B cell (primary cell): ENCODE measurements at regions not wholly inside any gene's neighbourhood (a gene's known extent, or its start where the extent isn't known, plus 50 kb on each side); places are given as distances from the start of the nearest gene placed in this dataset.

ENCODE experiments used
- ATAC-seq: fragments of 200-7000 bp; cut with Tn5 transposase; one replicate; pipeline ENCODE4 v1.10.0; 2021; ENCODE audit warnings: low read depth, mild to moderate bottlenecking, moderate number of reproducible peaks, moderate library complexity
- CTCF ChIA-PET: fragments of 350-600 bp; sonication (Branson Sonifier 250); formaldehyde crosslinking; loops from one replicate; lab custom pipeline; 2021; ENCODE audit warnings: antibody characterized with exemption, inconsistent platforms; lab: Charles Lee
- POLR2A ChIA-PET: fragments of 350-600 bp; sonication (Branson Sonifier 250); formaldehyde crosslinking; loops from one replicate; lab custom pipeline; 2021; ENCODE audit warnings: antibody characterized with exemption; lab: Charles Lee
- DNase-seq: peaks from one replicate; pipeline ENCODE4 v3.0.0; 2013
- H2AFZ ChIP-seq: 2 replicates; pipeline ENCODE4 v1.6.1; 2012; ENCODE audit warnings: mild to moderate bottlenecking, low read depth, low read length; ENCODE audit not compliant: insufficient read depth, poor library complexity, severe bottlenecking
- H3K27ac ChIP-seq, 2 donors: 1 replicate in 1 of 2; 2 replicates in 1 of 2; pipeline ENCODE4 v1.5.1; 2012 to 2013; ENCODE audit warnings: low read length in 2 of 2, mild to moderate bottlenecking in 2 of 2, moderate library complexity in 1 of 2
- H3K27me3 ChIP-seq, 4 experiments: fragments of 200-600 bp in 1 of 4; sonication (generic) in 1 of 4; replicated peaks in 1 of 4; 1 replicate in 2 of 4; 2 replicates in 2 of 4; pipeline versions ENCODE4 v1.6.1 to v1.7.0; 2013 to 2016; ENCODE audit warnings: low read length in 3 of 4, mild to moderate bottlenecking in 2 of 4, mixed read lengths in 1 of 4, moderate library complexity in 1 of 4; ENCODE audit not compliant: insufficient read depth in 4 of 4, control insufficient read depth in 3 of 4; ENCODE audit errors: control extremely low read depth in 1 of 4
- H3K36me3 ChIP-seq, 2 experiments: replicated peaks in 1 of 2; 1 replicate in 1 of 2; 2 replicates in 1 of 2; pipeline versions ENCODE4 v1.6.1 to v1.7.1; 2013; ENCODE audit warnings: low read length in 1 of 2; ENCODE audit not compliant: insufficient read depth in 2 of 2, control insufficient read depth in 1 of 2; ENCODE audit errors: control extremely low read depth in 1 of 2, extremely low read depth in 1 of 2
- H3K4me1 ChIP-seq, 2 donors: fragments of 200-600 bp in 1 of 2; sonication (generic) in 1 of 2; 1 replicate in 1 of 2; 2 replicates in 1 of 2; pipeline versions ENCODE4 v1.5.1 to v1.6.1; 2013 to 2017; ENCODE audit warnings: low read length in 2 of 2; ENCODE audit not compliant: control insufficient read depth in 2 of 2, insufficient read depth in 2 of 2
- H3K4me2 ChIP-seq: replicated peaks from 2 replicates; pipeline ENCODE3; 2012; ENCODE audit warnings: mild to moderate bottlenecking, low read depth, low read length; ENCODE audit not compliant: poor library complexity, severe bottlenecking
- H3K4me3 ChIP-seq, 5 experiments: fragments of 200-600 bp in 1 of 5; sonication (generic) in 1 of 5; 1 replicate in 3 of 5; 2 replicates in 2 of 5; pipeline versions ENCODE4 v1.5.1 to v1.7.0; 2011 to 2016; ENCODE audit warnings: low read length in 4 of 5, mild to moderate bottlenecking in 4 of 5, low read depth in 2 of 5, control low read depth in 1 of 5, moderate library complexity in 1 of 5; ENCODE audit not compliant: insufficient read depth in 1 of 5; ENCODE audit errors: control extremely low read depth in 1 of 5, extremely low read depth in 1 of 5
- H3K79me2 ChIP-seq: fragments of 200-600 bp; sonication (generic); one replicate; pipeline ENCODE4 v1.6.0; 2016; ENCODE audit warnings: low read length; ENCODE audit not compliant: control insufficient read depth, insufficient read depth
- H3K9ac ChIP-seq: fragments of 200-600 bp; sonication (generic); 2 replicates; pipeline ENCODE4 v1.6.1; 2017; ENCODE audit warnings: mild to moderate bottlenecking, low read length, moderate library complexity
- H3K9me3 ChIP-seq, 3 donors: one replicate each; pipeline versions ENCODE4 v1.6.1 to v1.7.1; 2013; ENCODE audit warnings: low read length in 2 of 3; ENCODE audit not compliant: control insufficient read depth in 2 of 3, insufficient read depth in 1 of 3; ENCODE audit errors: control extremely low read depth in 1 of 3
- H4K20me1 ChIP-seq: 2 replicates; pipeline ENCODE4 v1.6.0; 2012; ENCODE audit warnings: mild to moderate bottlenecking, low read length; ENCODE audit not compliant: insufficient read depth, control insufficient read depth, poor library complexity, severe bottlenecking
- H3K27ac Mint-ChIP-seq: one replicate; pipeline ENCODE4 v1.8.0; 2021; ENCODE audit warnings: mixed read lengths
- H3K27me3 Mint-ChIP-seq: one replicate; pipeline ENCODE4 v1.8.0; 2021; ENCODE audit warnings: mixed read lengths
- H3K4me1 Mint-ChIP-seq: one replicate; pipeline ENCODE4 v1.8.0; 2021; ENCODE audit warnings: mixed read lengths
- H3K4me3 Mint-ChIP-seq: one replicate; pipeline ENCODE4 v1.8.0; 2021; ENCODE audit warnings: mixed read lengths
- H3K9me3 Mint-ChIP-seq: one replicate; pipeline ENCODE4 v1.8.0; 2022; ENCODE audit warnings: mixed read lengths; ENCODE audit not compliant: insufficient read depth
- EZH2 ChIP-seq: IDR thresholded peaks from 2 replicates; pipeline ENCODE4 v1.6.1; 2012; ENCODE audit warnings: borderline replicate concordance, low read depth, mild to moderate bottlenecking, moderate library complexity, low read length; ENCODE audit not compliant: insufficient read depth, poor library complexity, severe bottlenecking
- WGBS: methylation state at CpG from one replicate; pipeline ENCODE4 v1.1.5; 2013; ENCODE audit warnings: missing lambda C conversion rate; ENCODE audit not compliant: insufficient coverage; 5-methylcytosine and 5-hydroxymethylcytosine counted together
- intact Hi-C: fragments of 100-400 bp; cut with micrococcal nuclease; formaldehyde crosslinking; loops from one replicate; pipeline ENCODE4 v1.10.0; 2022
- TF ChIP-seq, protein P1 (sequence below): fragments of 200-600 bp; IDR thresholded peaks from one replicate; pipeline ENCODE4 v1.8.0; 2022; ENCODE audit warnings: antibody characterized with exemption, mild to moderate bottlenecking

DNA sequence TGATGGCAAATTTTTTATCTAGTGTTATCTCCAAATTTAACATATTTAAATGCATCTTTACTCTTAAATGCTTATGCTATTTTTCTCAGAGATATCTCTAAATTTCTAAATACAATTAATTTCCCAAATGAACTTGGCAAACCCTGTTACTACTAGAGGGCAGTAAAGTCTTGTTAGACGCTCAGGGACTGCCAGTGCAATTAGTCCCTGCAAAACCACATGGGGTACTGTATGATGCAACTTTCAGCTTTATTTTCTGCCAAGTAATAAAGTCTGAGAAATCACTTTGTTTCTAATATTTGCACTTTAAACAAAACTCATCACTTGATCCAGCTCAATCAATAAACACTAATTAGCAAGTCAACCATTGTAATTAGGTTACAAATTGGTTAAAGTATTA lies 76.0 kb upstream of the ADGRB3 start:
- H3K4me3 ChIP-seq, result no peak overlapping the region
- ChIA-PET POLR2A (no interaction called here), CTCF (no interaction called here)
- no peak for ATAC-seq
- Mint-ChIP-seq H3K9me3 (no peaks in the 10 kb centered on the region), H3K27ac (no peak overlapping the region), H3K4me1 (no peaks in the 10 kb centered on the region), H3K4me3 (no peak overlapping the region), H3K27me3 (no peaks in the 10 kb centered on the region)
- no peak overlapping the region for H3K4me2 ChIP-seq
- H3K79me2 ChIP-seq, result no peaks in the 10 kb centered on the region
- WGBS, result no CpG with 5 or more reads among the region's 1 CpG
- no peaks in the 10 kb centered on the region for H3K4me1 ChIP-seq
- no peaks in the 10 kb centered on the region for H3K27me3 ChIP-seq
- H3K9ac ChIP-seq, result no peak overlapping the region
- H2AFZ ChIP-seq, result no peak overlapping the region
- H3K27ac ChIP-seq, result no peak overlapping the region
- no peaks in the 10 kb centered on the region for H3K36me3 ChIP-seq
- no peaks in the 10 kb centered on the region for H3K9me3 ChIP-seq
- no peak for DNase-seq
- no peaks in the 10 kb centered on the region for H4K20me1 ChIP-seq
- TF ChIP-seq EZH2, result no peak
- TF ChIP-seq, protein P1, sequence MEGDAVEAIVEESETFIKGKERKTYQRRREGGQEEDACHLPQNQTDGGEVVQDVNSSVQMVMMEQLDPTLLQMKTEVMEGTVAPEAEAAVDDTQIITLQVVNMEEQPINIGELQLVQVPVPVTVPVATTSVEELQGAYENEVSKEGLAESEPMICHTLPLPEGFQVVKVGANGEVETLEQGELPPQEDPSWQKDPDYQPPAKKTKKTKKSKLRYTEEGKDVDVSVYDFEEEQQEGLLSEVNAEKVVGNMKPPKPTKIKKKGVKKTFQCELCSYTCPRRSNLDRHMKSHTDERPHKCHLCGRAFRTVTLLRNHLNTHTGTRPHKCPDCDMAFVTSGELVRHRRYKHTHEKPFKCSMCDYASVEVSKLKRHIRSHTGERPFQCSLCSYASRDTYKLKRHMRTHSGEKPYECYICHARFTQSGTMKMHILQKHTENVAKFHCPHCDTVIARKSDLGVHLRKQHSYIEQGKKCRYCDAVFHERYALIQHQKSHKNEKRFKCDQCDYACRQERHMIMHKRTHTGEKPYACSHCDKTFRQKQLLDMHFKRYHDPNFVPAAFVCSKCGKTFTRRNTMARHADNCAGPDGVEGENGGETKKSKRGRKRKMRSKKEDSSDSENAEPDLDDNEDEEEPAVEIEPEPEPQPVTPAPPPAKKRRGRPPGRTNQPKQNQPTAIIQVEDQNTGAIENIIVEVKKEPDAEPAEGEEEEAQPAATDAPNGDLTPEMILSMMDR, result no peak
- intact Hi-C loops, result no loop called here

DNA sequence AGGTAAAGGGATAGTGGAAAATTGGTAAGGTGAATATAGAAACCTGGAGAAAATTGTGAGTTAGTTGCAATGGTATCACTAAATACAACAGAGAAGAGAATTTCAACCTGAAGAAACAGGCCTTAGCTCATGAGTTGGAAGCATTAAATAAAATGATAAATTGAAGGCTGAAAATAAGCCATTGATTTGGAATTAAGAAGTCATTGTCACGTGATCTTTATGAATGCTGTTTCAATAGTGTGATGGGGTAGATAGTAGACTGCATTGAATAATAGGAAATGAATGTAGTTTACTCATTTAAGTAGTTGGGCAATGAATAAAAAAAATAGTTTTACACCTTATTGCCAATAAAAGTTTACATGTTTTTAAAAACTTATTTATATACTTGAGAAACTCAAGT lies 88.5 kb upstream of the ADGRB3 start:
- no peak overlapping the region for H2AFZ ChIP-seq
- DNase-seq, result no peak
- Mint-ChIP-seq H3K4me3 (no peak overlapping the region), H3K27me3 (no peaks in the 10 kb centered on the region), H3K9me3 (no peaks in the 10 kb centered on the region), H3K4me1 (no peaks in the 10 kb centered on the region), H3K27ac (no peak overlapping the region)
- H3K4me1 ChIP-seq, result no peaks in the 10 kb centered on the region
- intact Hi-C loops, result no loop called here
- no peak for ATAC-seq
- no peaks in the 10 kb centered on the region for H4K20me1 ChIP-seq
- no peak overlapping the region for H3K4me3 ChIP-seq
- H3K9ac ChIP-seq, result no peak overlapping the region
- WGBS, result no CpG with 5 or more reads among the region's 1 CpG
- H3K36me3 ChIP-seq, result no peaks in the 10 kb centered on the region
- TF ChIP-seq, protein P1, result no peak
- no peak for TF ChIP-seq EZH2
- H3K27me3 ChIP-seq, result no peaks in the 10 kb centered on the region
- POLR2A ChIA-PET, result no interaction called here
- CTCF ChIA-PET, result no interaction called here
- H3K4me2 ChIP-seq, result no peak overlapping the region
- H3K27ac ChIP-seq, result no peak overlapping the region
- no peaks in the 10 kb centered on the region for H3K79me2 ChIP-seq
- H3K9me3 ChIP-seq, result peaks cover 0 to 11% (median 0%) of the 10 kb centered on the region in 3 donors
